ENCODE measurements at regions not wholly inside any gene's neighbourhood (a gene's known extent, or its start where the extent isn't known, plus 50 kb on each side); places are given as distances from the start of the nearest gene placed in this dataset.

GRCh38 chr13:64551755-64552154 is 2678.4 kb downstream of the PCDH9 start (continued):
- TF ChIP-seq MYBL2 (CRISPR knock-in tag; IDR thresholded peaks at IDR 0.05) (no peak), SOX15 (CRISPR knock-in tag; IDR thresholded peaks at IDR 0.05) (no peak), RELA (CRISPR knock-in tag; IDR thresholded peaks at IDR 0.05; ENCODE audit: borderline replicate concordance) (no peak), ZNF138 (CRISPR knock-in tag; conservative IDR thresholded peaks at IDR 0.05) (no peak), FOXJ3 (CRISPR knock-in tag; IDR thresholded peaks at IDR 0.05; ENCODE audit: borderline replicate concordance) (no peak), ZNF423 (CRISPR knock-in tag; IDR thresholded peaks at IDR 0.05) (no peak)
- TF ChIP-seq, protein P1, sequence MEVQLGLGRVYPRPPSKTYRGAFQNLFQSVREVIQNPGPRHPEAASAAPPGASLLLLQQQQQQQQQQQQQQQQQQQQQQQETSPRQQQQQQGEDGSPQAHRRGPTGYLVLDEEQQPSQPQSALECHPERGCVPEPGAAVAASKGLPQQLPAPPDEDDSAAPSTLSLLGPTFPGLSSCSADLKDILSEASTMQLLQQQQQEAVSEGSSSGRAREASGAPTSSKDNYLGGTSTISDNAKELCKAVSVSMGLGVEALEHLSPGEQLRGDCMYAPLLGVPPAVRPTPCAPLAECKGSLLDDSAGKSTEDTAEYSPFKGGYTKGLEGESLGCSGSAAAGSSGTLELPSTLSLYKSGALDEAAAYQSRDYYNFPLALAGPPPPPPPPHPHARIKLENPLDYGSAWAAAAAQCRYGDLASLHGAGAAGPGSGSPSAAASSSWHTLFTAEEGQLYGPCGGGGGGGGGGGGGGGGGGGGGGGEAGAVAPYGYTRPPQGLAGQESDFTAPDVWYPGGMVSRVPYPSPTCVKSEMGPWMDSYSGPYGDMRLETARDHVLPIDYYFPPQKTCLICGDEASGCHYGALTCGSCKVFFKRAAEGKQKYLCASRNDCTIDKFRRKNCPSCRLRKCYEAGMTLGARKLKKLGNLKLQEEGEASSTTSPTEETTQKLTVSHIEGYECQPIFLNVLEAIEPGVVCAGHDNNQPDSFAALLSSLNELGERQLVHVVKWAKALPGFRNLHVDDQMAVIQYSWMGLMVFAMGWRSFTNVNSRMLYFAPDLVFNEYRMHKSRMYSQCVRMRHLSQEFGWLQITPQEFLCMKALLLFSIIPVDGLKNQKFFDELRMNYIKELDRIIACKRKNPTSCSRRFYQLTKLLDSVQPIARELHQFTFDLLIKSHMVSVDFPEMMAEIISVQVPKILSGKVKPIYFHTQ (CRISPR knock-in tag; IDR thresholded peaks at IDR 0.05), result no peak
- TF ChIP-seq, protein P2, sequence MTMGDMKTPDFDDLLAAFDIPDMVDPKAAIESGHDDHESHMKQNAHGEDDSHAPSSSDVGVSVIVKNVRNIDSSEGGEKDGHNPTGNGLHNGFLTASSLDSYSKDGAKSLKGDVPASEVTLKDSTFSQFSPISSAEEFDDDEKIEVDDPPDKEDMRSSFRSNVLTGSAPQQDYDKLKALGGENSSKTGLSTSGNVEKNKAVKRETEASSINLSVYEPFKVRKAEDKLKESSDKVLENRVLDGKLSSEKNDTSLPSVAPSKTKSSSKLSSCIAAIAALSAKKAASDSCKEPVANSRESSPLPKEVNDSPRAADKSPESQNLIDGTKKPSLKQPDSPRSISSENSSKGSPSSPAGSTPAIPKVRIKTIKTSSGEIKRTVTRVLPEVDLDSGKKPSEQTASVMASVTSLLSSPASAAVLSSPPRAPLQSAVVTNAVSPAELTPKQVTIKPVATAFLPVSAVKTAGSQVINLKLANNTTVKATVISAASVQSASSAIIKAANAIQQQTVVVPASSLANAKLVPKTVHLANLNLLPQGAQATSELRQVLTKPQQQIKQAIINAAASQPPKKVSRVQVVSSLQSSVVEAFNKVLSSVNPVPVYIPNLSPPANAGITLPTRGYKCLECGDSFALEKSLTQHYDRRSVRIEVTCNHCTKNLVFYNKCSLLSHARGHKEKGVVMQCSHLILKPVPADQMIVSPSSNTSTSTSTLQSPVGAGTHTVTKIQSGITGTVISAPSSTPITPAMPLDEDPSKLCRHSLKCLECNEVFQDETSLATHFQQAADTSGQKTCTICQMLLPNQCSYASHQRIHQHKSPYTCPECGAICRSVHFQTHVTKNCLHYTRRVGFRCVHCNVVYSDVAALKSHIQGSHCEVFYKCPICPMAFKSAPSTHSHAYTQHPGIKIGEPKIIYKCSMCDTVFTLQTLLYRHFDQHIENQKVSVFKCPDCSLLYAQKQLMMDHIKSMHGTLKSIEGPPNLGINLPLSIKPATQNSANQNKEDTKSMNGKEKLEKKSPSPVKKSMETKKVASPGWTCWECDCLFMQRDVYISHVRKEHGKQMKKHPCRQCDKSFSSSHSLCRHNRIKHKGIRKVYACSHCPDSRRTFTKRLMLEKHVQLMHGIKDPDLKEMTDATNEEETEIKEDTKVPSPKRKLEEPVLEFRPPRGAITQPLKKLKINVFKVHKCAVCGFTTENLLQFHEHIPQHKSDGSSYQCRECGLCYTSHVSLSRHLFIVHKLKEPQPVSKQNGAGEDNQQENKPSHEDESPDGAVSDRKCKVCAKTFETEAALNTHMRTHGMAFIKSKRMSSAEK (CRISPR knock-in tag; IDR thresholded peaks at IDR 0.05; ENCODE audit: borderline replicate concordance), result no peak

DNA sequence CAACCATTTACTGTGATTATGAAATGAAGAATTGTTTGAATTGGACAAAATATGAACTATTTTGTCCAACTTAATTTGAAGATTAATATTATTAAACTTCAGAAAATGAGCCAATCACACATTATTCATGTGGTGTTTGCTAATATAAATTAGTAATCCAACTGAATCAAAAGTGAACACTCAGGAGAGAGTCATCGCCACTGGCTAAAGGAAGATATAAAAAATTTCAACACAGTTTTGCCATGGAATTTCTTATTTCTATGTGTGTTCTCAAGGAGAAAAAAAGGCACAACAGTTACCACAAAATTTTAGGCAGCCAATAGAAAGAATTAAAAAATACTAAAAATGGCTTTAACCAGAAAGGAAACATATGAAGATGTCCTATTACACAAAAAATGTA is 2683.8 kb downstream of the PCDH9 start:
- no peak overlapping the region for H3K4me3 Mint-ChIP-seq
- H3K27me3 Mint-ChIP-seq (ENCODE audit: low read depth), result no peaks in the 10 kb centered on the region
- DNase-seq (ENCODE audit: low spot score) (no peak), ATAC-seq (no peak)
- TF ChIP-seq ZNF671 (CRISPR knock-in tag; IDR thresholded peaks at IDR 0.05) (no peak), ZNF232 (CRISPR knock-in tag; IDR thresholded peaks at IDR 0.05) (no peak), ZBTB21 (CRISPR knock-in tag; IDR thresholded peaks at IDR 0.05; ENCODE audit: borderline replicate concordance) (no peak), ZNF512 (CRISPR knock-in tag; IDR thresholded peaks at IDR 0.05; ENCODE audit: borderline replicate concordance) (no peak)
- TF ChIP-seq, protein P3, sequence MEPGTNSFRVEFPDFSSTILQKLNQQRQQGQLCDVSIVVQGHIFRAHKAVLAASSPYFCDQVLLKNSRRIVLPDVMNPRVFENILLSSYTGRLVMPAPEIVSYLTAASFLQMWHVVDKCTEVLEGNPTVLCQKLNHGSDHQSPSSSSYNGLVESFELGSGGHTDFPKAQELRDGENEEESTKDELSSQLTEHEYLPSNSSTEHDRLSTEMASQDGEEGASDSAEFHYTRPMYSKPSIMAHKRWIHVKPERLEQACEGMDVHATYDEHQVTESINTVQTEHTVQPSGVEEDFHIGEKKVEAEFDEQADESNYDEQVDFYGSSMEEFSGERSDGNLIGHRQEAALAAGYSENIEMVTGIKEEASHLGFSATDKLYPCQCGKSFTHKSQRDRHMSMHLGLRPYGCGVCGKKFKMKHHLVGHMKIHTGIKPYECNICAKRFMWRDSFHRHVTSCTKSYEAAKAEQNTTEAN (CRISPR knock-in tag; IDR thresholded peaks at IDR 0.05), result no peak
- no peaks in the 10 kb centered on the region for H3K4me1 Mint-ChIP-seq
- ChIA-PET CTCF (no interaction called here), POLR2A (no interaction called here)
- no peak overlapping the region for H3K27ac Mint-ChIP-seq
- H3K36me3 Mint-ChIP-seq, result peaks cover 19% of the 10 kb centered on the region
- H3K9me3 Mint-ChIP-seq, result peaks cover 29% of the 10 kb centered on the region

DNA sequence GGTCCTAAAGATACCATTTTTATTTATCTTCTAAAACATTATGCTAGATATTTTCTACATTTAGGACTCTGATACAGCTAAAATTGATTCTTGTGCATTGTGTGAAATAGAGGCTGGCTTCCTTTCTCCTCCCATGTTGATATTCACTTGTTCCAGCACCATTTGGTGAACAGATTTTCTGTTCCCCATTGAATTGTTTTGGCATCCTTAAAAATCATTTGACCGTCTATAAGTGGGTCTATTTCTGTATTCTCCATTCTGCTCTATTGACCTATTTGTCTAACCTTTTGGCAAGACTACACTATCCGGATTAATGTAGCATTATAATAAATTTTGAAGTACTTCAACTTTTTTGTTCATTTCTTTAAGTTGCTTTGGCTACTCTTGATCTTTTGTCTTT is 2689.2 kb downstream of the PCDH9 start:
- H3K36me3 Mint-ChIP-seq, result no peaks in the 10 kb centered on the region
- no peaks in the 10 kb centered on the region for H3K27me3 Mint-ChIP-seq (ENCODE audit: low read depth)
- H3K9me3 Mint-ChIP-seq, result no peaks in the 10 kb centered on the region
- H3K27ac Mint-ChIP-seq, result no peak overlapping the region
- peaks cover 3% of the 10 kb centered on the region; the same call in 1 of the 2 replicates for H3K4me1 Mint-ChIP-seq
- ChIA-PET POLR2A (no interaction called here), CTCF (no interaction called here)
- no peak overlapping the region for H3K4me3 Mint-ChIP-seq
- DNase-seq (ENCODE audit: low spot score) (no peak), ATAC-seq (no peak)
- TF ChIP-seq, protein P4, sequence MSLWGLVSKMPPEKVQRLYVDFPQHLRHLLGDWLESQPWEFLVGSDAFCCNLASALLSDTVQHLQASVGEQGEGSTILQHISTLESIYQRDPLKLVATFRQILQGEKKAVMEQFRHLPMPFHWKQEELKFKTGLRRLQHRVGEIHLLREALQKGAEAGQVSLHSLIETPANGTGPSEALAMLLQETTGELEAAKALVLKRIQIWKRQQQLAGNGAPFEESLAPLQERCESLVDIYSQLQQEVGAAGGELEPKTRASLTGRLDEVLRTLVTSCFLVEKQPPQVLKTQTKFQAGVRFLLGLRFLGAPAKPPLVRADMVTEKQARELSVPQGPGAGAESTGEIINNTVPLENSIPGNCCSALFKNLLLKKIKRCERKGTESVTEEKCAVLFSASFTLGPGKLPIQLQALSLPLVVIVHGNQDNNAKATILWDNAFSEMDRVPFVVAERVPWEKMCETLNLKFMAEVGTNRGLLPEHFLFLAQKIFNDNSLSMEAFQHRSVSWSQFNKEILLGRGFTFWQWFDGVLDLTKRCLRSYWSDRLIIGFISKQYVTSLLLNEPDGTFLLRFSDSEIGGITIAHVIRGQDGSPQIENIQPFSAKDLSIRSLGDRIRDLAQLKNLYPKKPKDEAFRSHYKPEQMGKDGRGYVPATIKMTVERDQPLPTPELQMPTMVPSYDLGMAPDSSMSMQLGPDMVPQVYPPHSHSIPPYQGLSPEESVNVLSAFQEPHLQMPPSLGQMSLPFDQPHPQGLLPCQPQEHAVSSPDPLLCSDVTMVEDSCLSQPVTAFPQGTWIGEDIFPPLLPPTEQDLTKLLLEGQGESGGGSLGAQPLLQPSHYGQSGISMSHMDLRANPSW (CRISPR knock-in tag; conservative IDR thresholded peaks at IDR 0.05; ENCODE audit: low read depth), result no peak
- no peak for TF ChIP-seq NFATC4 (CRISPR knock-in tag; IDR thresholded peaks at IDR 0.05)
- no peak for TF ChIP-seq ZNF396 (CRISPR knock-in tag; IDR thresholded peaks at IDR 0.05; ENCODE audit: borderline replicate concordance)
- TF ChIP-seq CREM (CRISPR knock-in tag; IDR thresholded peaks at IDR 0.05), result no peak
- no peak for TF ChIP-seq SMAD3 (CRISPR knock-in tag; IDR thresholded peaks at IDR 0.05; ENCODE audit: borderline replicate concordance)
- no peak for TF ChIP-seq ZNF317 (CRISPR knock-in tag; IDR thresholded peaks at IDR 0.05; ENCODE audit: borderline replicate concordance, low read depth)
- TF ChIP-seq CDX4 (CRISPR knock-in tag; IDR thresholded peaks at IDR 0.05; ENCODE audit: borderline replicate concordance), result no peak
- TF ChIP-seq HMGA2 (CRISPR knock-in tag; IDR thresholded peaks at IDR 0.05), result no peak
